ENCODE measurements at regions not wholly inside any gene's neighbourhood (a gene's known extent, or its start where the extent isn't known, plus 50 kb on each side); places are given as distances from the start of the nearest gene placed in this dataset.

DNA sequence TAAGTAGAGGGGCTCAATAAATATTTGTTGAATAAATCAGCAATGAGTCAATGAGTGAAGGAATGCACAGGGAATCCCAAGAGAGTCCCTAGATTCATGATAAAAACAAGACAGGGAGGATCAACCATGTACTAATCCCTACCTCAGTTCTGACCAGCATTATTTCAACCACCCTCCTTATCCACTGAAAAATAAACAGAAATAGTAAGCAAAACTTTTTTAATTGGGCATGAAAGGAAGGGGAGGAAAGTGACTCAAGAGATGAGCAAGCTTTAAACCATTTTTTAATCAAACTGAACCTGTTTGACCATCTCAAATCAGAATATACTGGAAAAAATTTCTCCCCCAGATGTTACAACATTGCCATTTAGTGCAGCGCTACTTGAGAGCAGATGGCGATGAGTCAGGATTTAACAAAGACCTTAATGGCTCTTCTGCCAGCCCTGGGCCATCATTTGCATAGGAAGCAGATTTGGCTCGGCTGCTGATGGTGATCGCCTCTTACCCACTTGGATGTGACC is 194.8 kb upstream of the SLC30A5 start:
- no peak for DNase-seq
- Histone ChIP-seq H3K27me3 (ENCODE audit: control insufficient read depth in 3 of 3, insufficient read depth in 3 of 3, low read length in 2 of 3) (no peaks in the 10 kb centered on the region), H3K9ac (ENCODE audit: insufficient read depth in 1 of 2, low read length in 2 of 2) (no peak overlapping the region), H3K36me3 (ENCODE audit: control insufficient read depth in 4 of 4, insufficient read depth in 4 of 4, low read length in 4 of 4) (no peaks in the 10 kb centered on the region), H3K4me1 (ENCODE audit: control insufficient read depth in 5 of 5, insufficient read depth in 5 of 5, low read length in 5 of 5) (no peaks in the 10 kb centered on the region), H3K9me3 (ENCODE audit: control insufficient read depth in 4 of 4, insufficient read depth in 3 of 4, low read length in 3 of 4) (peaks cover 0 to 2% (median 0%) of the 10 kb centered on the region in 4 donors), H3K27ac (ENCODE audit: low read depth in 1 of 2, low read length in 1 of 2) (no peak overlapping the region), H3K4me3 (no peak overlapping the region)
- WGBS, 2 donors: 94 to 97% methylated on average over 4 of the region's 4 CpGs
- ATAC-seq (ENCODE audit: insufficient read depth, low FRiP score): no peak
- TF ChIP-seq, protein P1, sequence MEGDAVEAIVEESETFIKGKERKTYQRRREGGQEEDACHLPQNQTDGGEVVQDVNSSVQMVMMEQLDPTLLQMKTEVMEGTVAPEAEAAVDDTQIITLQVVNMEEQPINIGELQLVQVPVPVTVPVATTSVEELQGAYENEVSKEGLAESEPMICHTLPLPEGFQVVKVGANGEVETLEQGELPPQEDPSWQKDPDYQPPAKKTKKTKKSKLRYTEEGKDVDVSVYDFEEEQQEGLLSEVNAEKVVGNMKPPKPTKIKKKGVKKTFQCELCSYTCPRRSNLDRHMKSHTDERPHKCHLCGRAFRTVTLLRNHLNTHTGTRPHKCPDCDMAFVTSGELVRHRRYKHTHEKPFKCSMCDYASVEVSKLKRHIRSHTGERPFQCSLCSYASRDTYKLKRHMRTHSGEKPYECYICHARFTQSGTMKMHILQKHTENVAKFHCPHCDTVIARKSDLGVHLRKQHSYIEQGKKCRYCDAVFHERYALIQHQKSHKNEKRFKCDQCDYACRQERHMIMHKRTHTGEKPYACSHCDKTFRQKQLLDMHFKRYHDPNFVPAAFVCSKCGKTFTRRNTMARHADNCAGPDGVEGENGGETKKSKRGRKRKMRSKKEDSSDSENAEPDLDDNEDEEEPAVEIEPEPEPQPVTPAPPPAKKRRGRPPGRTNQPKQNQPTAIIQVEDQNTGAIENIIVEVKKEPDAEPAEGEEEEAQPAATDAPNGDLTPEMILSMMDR (IDR thresholded peaks at IDR 0.05; ENCODE audit: control extremely low read depth, extremely low read depth): no peak

DNA sequence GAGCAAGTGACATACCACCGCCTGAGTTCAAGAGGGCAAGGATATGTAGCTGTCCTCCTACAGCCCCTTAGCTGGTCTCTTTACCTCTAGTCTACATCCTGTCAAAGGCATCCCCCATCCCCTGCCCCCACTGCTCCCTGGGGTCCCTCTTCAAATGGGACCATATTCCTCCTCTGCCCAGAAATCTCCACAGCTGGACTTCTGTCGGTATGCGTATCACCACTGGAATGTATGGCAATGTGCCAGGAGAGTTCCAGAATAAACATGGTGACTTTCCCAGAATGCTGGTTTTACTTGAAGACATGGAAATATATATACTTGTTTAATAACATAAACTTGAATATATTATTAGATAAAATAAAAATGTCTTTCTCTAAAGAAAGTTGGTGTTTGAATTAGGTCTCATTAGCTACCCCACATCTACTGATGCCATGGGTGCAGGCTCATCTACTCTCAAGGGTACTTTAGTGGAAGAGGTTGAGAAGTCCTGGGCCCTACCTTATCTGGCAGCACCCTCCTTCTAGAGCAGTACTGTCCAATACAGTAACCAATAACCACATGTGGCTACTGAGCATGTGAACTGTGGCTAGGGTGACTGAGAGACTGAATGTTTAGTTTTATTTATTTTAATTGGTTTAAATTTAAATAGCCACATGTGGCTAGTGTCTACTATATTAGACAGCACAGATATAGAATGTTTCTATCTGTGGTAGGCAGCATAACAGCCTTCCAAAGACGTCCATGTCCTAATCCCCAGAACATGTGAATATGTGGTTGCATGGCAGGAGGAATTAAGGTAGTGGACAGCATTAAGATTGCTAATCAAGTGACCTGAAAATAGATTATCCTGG is 181.7 kb upstream of the SLC30A5 start:
- Histone ChIP-seq H3K4me3 (no peak overlapping the region), H3K27ac (ENCODE audit: low read depth in 1 of 2, low read length in 1 of 2) (no peak overlapping the region), H3K9ac (ENCODE audit: insufficient read depth in 1 of 2, low read length in 2 of 2) (no peak overlapping the region), H3K36me3 (ENCODE audit: control insufficient read depth in 4 of 4, insufficient read depth in 4 of 4, low read length in 4 of 4) (no peaks in the 10 kb centered on the region), H3K27me3 (ENCODE audit: control insufficient read depth in 3 of 3, insufficient read depth in 3 of 3, low read length in 2 of 3) (no peaks in the 10 kb centered on the region), H3K9me3 (ENCODE audit: control insufficient read depth in 4 of 4, insufficient read depth in 3 of 4, low read length in 3 of 4) (no peaks in the 10 kb centered on the region), H3K4me1 (ENCODE audit: control insufficient read depth in 5 of 5, insufficient read depth in 5 of 5, low read length in 5 of 5) (no peaks in the 10 kb centered on the region)
- TF ChIP-seq, protein P1 (IDR thresholded peaks at IDR 0.05; ENCODE audit: control extremely low read depth, extremely low read depth): no peak
- 73 to 84% methylated on average over 4 of the region's 4 CpGs for WGBS, 2 donors
- no peak for ATAC-seq (ENCODE audit: insufficient read depth, low FRiP score)
- DNase-seq: peak; percentile 62 to 79 (median 78)

DNA sequence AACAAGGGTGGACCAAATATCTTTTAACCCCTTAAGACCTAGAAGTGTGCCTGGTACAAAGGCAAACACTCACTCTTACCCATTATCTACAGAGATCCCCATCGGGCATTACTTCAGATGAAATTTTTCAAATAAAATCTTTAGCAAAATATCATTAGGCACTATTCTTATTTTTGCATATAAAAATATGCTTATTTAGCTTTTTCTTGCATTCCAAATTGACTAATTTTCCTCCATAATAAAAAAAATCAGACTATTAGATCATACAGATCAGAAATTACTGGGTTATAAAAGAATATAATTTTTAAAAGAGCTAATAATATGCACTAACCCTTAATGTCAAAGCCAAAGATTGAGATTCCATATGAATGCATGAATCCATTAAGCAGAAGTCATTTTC is 178.7 kb upstream of the SLC30A5 start:
- 89 to 91% methylated on average over 1 of the region's 1 CpG for WGBS, 2 donors
- no peak for ATAC-seq (ENCODE audit: insufficient read depth, low FRiP score)

More for the DNA sequence above, 178.7 kb upstream of the SLC30A5 start:
- Histone ChIP-seq H3K27me3 (ENCODE audit: control insufficient read depth in 3 of 3, insufficient read depth in 3 of 3, low read length in 2 of 3) (no peaks in the 10 kb centered on the region), H3K9ac (ENCODE audit: insufficient read depth in 1 of 2, low read length in 2 of 2) (no peak overlapping the region), H3K4me1 (ENCODE audit: control insufficient read depth in 5 of 5, insufficient read depth in 5 of 5, low read length in 5 of 5) (no peaks in the 10 kb centered on the region), H3K27ac (ENCODE audit: low read depth in 1 of 2, low read length in 1 of 2) (no peak overlapping the region), H3K9me3 (ENCODE audit: control insufficient read depth in 4 of 4, insufficient read depth in 3 of 4, low read length in 3 of 4) (no peaks in the 10 kb centered on the region), H3K4me3 (no peak overlapping the region), H3K36me3 (ENCODE audit: control insufficient read depth in 4 of 4, insufficient read depth in 4 of 4, low read length in 4 of 4) (no peaks in the 10 kb centered on the region)
- TF ChIP-seq, protein P1 (IDR thresholded peaks at IDR 0.05; ENCODE audit: control extremely low read depth, extremely low read depth): no peak
- DNase-seq: no peak

All from lung (tissue), 11 donors.